ENCODE measurements at regions not wholly inside any gene's neighbourhood (a gene's known extent, or its start where the extent isn't known, plus 50 kb on each side); places are given as distances from the start of the nearest gene placed in this dataset.

DNA sequence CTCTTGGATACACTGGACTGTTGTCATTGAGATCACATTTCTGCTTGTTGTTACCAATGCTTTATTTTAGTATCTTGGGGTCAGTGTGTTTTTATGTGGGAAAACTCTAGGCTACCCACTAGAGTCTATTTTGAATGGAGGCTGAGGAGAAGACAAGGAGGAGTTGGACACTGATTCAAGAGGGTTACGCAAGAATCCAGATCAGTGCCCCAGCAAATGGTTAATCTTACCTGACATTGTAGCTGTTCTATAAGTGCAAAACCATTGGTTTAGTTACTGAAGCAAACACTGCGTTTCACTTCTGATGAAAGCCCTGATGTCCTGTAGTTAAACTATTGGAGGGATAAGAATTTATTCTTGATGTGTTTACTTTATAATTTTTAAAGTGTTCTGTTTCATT is 331.1 kb upstream of the NR3C2 start:
- no peak for DNase-seq

- DNase-seq = no peak
Observed at GRCh38 chr4:148770848-148771247, 328.6 kb upstream of the NR3C2 start.

DNA sequence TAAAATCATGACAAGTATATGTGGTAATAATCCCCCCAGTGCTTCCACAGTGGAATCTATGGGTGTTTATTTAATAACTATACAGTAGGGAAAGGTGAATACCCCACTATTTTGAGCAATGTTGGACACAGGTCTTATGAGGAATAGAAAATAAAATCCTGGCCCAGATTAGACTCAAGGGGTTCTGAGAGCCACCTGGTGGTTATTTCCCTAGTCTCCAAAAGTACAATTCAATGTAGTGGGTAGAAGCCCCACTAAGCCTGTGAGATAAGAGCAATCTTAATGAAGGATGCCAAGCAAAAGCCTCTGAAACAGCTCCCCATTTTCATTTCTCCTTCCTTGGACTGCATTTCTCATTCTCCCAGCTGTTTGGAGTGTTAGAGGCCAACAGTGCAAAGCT is 328.2 kb upstream of the NR3C2 start:
- no peak for DNase-seq

- no peak for DNase-seq
Observed at GRCh38 chr4:148764720-148765119, 322.5 kb upstream of the NR3C2 start.

- no peak for DNase-seq
Observed at GRCh38 chr4:148757171-148757570, 315.0 kb upstream of the NR3C2 start.

GRCh38 chr4:148749403-148749802 is 307.2 kb upstream of the NR3C2 start:
- DNase-seq = no peak

GRCh38 chr4:148747721-148748268 is 305.6 kb upstream of the NR3C2 start:
- no peak for DNase-seq

DNA sequence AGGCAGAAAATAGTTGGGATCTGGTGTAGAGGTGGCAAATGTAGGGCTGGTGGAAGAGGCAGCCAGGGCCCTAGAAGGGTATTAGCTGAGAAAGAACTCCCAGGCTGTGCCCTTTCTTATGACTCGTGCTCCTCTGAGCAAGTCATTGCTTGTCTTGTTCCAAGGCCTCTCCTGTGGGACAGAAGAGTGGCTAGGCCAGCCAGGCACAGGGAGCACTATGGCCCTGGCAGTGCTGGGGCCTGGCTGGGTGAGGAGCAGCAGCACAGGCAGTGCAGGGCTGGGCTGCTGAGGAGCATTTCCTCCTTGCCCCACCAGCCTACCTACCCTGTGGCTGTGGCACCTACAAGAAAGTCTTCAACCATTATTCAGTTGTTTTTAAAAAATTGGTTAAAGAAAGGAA is 298.5 kb upstream of the NR3C2 start:
- no peak for DNase-seq

DNA sequence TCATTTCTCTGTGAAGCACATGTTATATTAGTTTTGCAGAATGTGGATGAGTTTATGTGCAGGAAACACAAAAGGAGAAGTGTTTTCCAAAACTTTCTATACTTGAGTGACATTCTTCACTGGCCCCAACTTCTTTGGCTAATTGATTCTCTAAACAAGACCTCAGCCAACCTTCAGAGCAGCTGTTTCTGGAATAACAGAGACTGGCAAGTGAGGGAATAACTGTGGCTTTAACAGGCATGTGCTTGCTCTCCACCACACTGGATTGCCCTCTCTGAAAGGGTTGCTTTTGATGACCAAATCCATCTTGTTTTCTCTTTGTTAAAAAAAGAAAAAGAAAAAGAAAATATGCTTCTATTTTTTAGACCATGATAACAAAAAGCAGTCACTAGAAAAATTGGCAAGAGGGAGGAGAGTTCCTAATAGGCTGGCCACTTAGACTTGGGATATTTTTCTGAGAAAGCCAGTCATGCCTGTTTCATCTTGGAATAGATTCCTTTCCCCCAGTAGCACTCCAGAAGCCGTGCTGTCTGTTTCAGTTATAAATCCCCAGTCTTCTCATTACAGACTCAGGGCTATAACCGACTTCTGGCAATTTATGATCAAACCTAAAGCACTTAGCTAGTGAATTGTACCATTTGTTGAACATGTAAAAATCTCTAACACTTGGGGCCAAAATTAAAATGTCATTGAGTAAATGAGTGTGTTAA is 295.0 kb upstream of the NR3C2 start:
- no peak for DNase-seq

- DNase-seq = no peak
Observed at GRCh38 chr4:148735432-148736155, 293.4 kb upstream of the NR3C2 start.

- no peak for DNase-seq
Observed at GRCh38 chr4:148730766-148731165, 288.6 kb upstream of the NR3C2 start.

DNA sequence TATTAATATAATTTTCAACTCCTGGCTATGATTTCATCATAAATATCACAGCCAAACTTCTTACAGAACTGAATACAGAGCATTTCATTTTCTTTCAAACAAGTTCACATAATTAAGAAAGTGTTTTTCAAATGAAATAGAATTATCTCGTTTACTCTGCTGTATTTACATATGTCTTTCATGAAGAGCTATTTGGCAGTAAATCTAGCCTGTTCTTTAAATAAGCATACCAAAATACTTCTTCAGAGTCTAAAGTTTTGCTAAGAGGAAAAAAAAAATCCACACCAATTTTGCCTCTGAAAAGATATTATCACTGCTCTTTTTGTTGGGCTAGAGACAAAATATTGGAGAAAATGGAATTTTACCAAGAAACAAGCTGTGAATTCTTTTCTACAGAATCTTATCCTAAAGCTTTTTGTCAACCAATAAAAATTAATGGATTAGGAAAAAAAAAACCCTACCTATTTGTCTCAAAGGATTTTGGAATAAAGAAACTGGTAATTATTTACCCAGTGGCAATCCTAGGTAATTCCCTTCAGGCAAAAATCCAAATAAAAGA is 287.9 kb upstream of the NR3C2 start:
- DNase-seq = no peak

GRCh38 chr4:148717988-148718387 is 275.8 kb upstream of the NR3C2 start:
- no peak for DNase-seq

- no peak for DNase-seq
Observed at GRCh38 chr4:148716431-148717052, 274.3 kb upstream of the NR3C2 start.

- no peak for DNase-seq
Observed at GRCh38 chr4:148704291-148704690, 262.1 kb upstream of the NR3C2 start.

DNA sequence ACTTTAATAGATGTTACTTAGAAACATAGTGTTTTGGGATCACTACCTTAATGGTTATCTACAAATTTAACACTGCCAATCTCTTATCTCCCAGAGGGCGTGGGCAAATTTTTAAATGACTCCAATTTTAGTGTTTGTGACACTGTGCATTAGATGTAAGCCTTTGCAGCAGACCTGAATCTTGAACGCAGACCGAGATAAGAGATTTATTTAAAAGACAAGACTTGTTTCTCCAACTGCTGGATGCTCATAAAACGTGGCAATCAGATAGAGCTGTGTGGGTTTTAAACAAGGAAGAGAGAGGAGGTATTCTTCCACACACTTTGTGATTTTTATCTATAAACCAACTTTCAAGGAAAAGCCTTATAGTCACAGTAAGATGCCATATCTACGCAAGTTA is 252.5 kb upstream of the NR3C2 start:
- DNase-seq = no peak

- no peak for DNase-seq
Observed at GRCh38 chr4:148693913-148694649, 251.9 kb upstream of the NR3C2 start.

- DNase-seq = no peak
Observed at GRCh38 chr4:148692242-148692641, 250.0 kb upstream of the NR3C2 start.

- DNase-seq = no peak
Observed at GRCh38 chr4:148686449-148686848, 244.2 kb upstream of the NR3C2 start.

DNA sequence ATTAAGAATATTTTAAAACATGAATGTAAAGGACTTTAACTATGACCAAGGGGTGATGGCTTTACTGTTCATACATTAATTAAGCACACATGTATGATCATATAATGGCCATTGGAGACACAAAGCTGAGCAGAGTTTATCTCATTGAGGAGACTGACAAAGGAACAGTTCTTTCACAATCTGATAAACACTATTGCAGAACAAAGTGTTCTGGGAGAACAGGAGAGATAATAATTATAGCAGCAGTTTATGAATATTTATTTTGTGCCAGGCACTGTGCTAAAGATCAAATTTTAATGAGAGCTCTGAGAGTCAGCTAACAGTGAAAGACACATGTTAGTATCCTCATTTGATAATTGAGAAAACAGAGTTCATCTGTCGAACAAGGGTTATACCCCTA is 242.4 kb upstream of the NR3C2 start:
- DNase-seq = no peak

DNA sequence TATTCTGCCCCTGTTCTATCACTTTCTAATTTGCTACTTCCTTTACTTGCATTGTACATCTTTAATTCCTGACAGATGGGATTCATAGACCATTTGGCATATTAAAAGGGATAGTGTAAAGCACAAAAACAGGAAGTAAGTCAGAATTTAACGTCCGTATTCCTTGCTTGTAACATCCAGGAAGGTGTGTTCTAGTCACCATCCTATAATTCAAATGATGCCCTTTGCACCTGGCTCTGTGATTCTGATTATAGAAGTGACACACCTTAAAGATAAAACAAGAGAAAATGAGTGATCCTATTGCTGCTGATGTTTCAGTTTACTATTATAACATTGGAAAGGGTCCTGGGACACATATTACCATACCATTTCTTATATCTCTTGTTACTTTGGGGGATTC is 238.7 kb upstream of the NR3C2 start:
- no peak for DNase-seq
